Breast epithelium (tissue), 4 donors: ENCODE measurements at regions not wholly inside any gene's neighbourhood (a gene's known extent, or its start where the extent isn't known, plus 50 kb on each side); places are given as distances from the start of the nearest gene placed in this dataset.

Experiments used
- DNase-seq, 2 donors: peaks; one replicate each; pipeline ENCODE4 v3.0.0-alpha.2; 2019; ENCODE audit warnings: low spot score in 2 of 2
- H3K27ac ChIP-seq, 2 donors: fragments of 200-600 bp; sonication (generic) in 1 of 2; one replicate each; pipeline ENCODE4 v1.5.1; 2016 to 2019; ENCODE audit warnings: mild to moderate bottlenecking in 1 of 2
- H3K27me3 ChIP-seq, 2 donors: fragments of 200-600 bp; sonication (generic) in 1 of 2; one replicate each; pipeline versions ENCODE4 v1.5.1 to v1.6.0; 2017 to 2019; ENCODE audit warnings: control low read depth in 1 of 2, mild to moderate bottlenecking in 1 of 2
- H3K36me3 ChIP-seq: fragments of 200-600 bp; one replicate; pipeline ENCODE4 v1.5.1; 2019
- H3K4me1 ChIP-seq, 2 donors: fragments of 200-600 bp; sonication (generic); one replicate each; pipeline ENCODE4 v1.5.1; 2016 to 2019; ENCODE audit warnings: control low read depth in 1 of 2
- H3K4me3 ChIP-seq, 3 donors: fragments of 200-600 bp; sonication (generic); 1 replicate in 2 of 3; 2 replicates in 1 of 3; pipeline ENCODE4 v1.5.1; 2016 to 2019; ENCODE audit warnings: mild to moderate bottlenecking in 3 of 3, moderate library complexity in 2 of 3
- H3K9me3 ChIP-seq, 2 donors: fragments of 200-600 bp; sonication (generic) in 1 of 2; one replicate each; pipeline ENCODE4 v1.5.1; 2016 to 2019; ENCODE audit warnings: control low read depth in 1 of 2
- CTCF ChIP-seq, 3 donors: fragments of 450-650 bp; IDR thresholded peaks; one replicate each; pipeline ENCODE4 v1.5.1; 2016 to 2017; ENCODE audit warnings: antibody characterized with exemption in 3 of 3, mild to moderate bottlenecking in 3 of 3, moderate library complexity in 3 of 3
- POLR2A ChIP-seq: fragments of 450-650 bp; IDR thresholded peaks from one replicate; pipeline ENCODE4 v1.6.1; 2016; ENCODE audit warnings: antibody characterized with exemption, mild to moderate bottlenecking, moderate library complexity
- POLR2AphosphoS5 ChIP-seq, 3 donors: sonication (generic); formaldehyde crosslinking; IDR thresholded peaks; one replicate each; pipeline ENCODE4 v1.6.1; 2017; ENCODE audit warnings: antibody characterized with exemption in 3 of 3
- intact Hi-C: fragments of 100-400 bp; cut with DNase I; formaldehyde crosslinking; loops from one replicate; pipeline ENCODE4 v1.15.1; 2023; ENCODE audit warnings: low total_unique reads

- H3K27ac ChIP-seq = no peak overlapping the region
- TF ChIP-seq POLR2A (no peak), CTCF (IDR thresholded peaks at IDR 0.05) (no peak), POLR2AphosphoS5 (IDR thresholded peaks at IDR 0.05) (no peak)
- no peaks in the 10 kb centered on the region for H3K27me3 ChIP-seq
- no peaks in the 10 kb centered on the region for H3K36me3 ChIP-seq
- peaks cover 0 to 5% of the 10 kb centered on the region in 2 donors for H3K4me1 ChIP-seq
- no peak overlapping the region for H3K4me3 ChIP-seq
- intact Hi-C loops = no loop called here
- DNase-seq = no peak
- H3K9me3 ChIP-seq = no peaks in the 10 kb centered on the region
Measured at GRCh38 chr10:78861529-78862327, 207.0 kb upstream of the ZMIZ1 start.

GRCh38 chr10:78862328-78862640, 206.5 kb upstream of the ZMIZ1 start:
- no peak for TF ChIP-seq CTCF (IDR thresholded peaks at IDR 0.05)
- TF ChIP-seq POLR2A = no peak
- TF ChIP-seq POLR2AphosphoS5 (IDR thresholded peaks at IDR 0.05) = no peak
- no peaks in the 10 kb centered on the region for H3K27me3 ChIP-seq
- no peak for DNase-seq
- no peaks in the 10 kb centered on the region for H3K36me3 ChIP-seq
- peaks cover 0 to 5% of the 10 kb centered on the region in 2 donors for H3K4me1 ChIP-seq
- H3K9me3 ChIP-seq = no peaks in the 10 kb centered on the region
- H3K27ac ChIP-seq = no peak overlapping the region
- intact Hi-C loops = no loop called here
- H3K4me3 ChIP-seq = no peak overlapping the region

GRCh38 chr10:78863140-78863905, 205.4 kb upstream of the ZMIZ1 start:
- H3K4me1 ChIP-seq = peaks cover 0 to 5% of the 10 kb centered on the region in 2 donors
- no peak overlapping the region for H3K27ac ChIP-seq
- no peak overlapping the region for H3K4me3 ChIP-seq
- no peaks in the 10 kb centered on the region for H3K36me3 ChIP-seq
- TF ChIP-seq POLR2A (no peak), POLR2AphosphoS5 (IDR thresholded peaks at IDR 0.05) (no peak), CTCF (IDR thresholded peaks at IDR 0.05) (no peak)
- intact Hi-C loops = no loop called here
- DNase-seq = no peak
- no peaks in the 10 kb centered on the region for H3K27me3 ChIP-seq
- H3K9me3 ChIP-seq = no peaks in the 10 kb centered on the region

- peaks cover 0 to 5% of the 10 kb centered on the region in 2 donors for H3K4me1 ChIP-seq
- H3K27me3 ChIP-seq = no peaks in the 10 kb centered on the region
- no peak overlapping the region for H3K27ac ChIP-seq
- H3K9me3 ChIP-seq = no peaks in the 10 kb centered on the region
- H3K36me3 ChIP-seq = no peaks in the 10 kb centered on the region
- no peak for DNase-seq
- H3K4me3 ChIP-seq = no peak overlapping the region
- TF ChIP-seq CTCF (IDR thresholded peaks at IDR 0.05) (no peak), POLR2A (no peak), POLR2AphosphoS5 (IDR thresholded peaks at IDR 0.05) (no peak)
- intact Hi-C loops = no loop called here
Measured at GRCh38 chr10:78863906-78864239, 204.9 kb upstream of the ZMIZ1 start.
